H1 (cell line): ENCODE measurements at regions not wholly inside any gene's neighbourhood (a gene's known extent, or its start where the extent isn't known, plus 50 kb on each side); places are given as distances from the start of the nearest gene placed in this dataset.

Source experiments
- CTCF ChIA-PET: fragments of 300-600 bp; sonication (Branson Sonifier 250); formaldehyde crosslinking; loops from one replicate; lab custom pipeline; 2021; ENCODE audit not compliant: partially characterized antibody; lab: Charles Lee
- POLR2A ChIA-PET: fragments of 300-600 bp; sonication (Branson Sonifier 250); formaldehyde crosslinking; loops from one replicate; lab custom pipeline; 2021; ENCODE audit warnings: inconsistent platforms; ENCODE audit not compliant: partially characterized antibody; lab: Charles Lee
- DNase-seq, 2 experiments: peaks; one replicate each; pipeline versions ENCODE4 v3.0.0 to v3.0.0-alpha.2; 2010 to 2022; ENCODE audit warnings: low spot score in 2 of 2, low read depth in 1 of 2, mixed read lengths in 1 of 2
- FAIRE-seq: peaks from 2 replicates; lab custom pipeline; 2011; peaks lifted over from hg19 to GRCh38; lab: Jason Lieb, UNC
- H2AFZ ChIP-seq: 2 replicates; pipeline ENCODE4 v1.8.1; 2012; ENCODE audit warnings: low read length, inconsistent platforms
- H2AK5ac ChIP-seq: 2 replicates; pipeline ENCODE4 v1.6.1; 2013; ENCODE audit warnings: low read depth, low read length
- H2BK120ac ChIP-seq: replicated peaks from 2 replicates; pipeline ENCODE3; 2013; ENCODE audit warnings: low read depth, low read length, inconsistent platforms
- H2BK12ac ChIP-seq: 2 replicates; pipeline ENCODE4 v1.6.1; 2013; ENCODE audit warnings: low read depth, low read length
- H2BK15ac ChIP-seq: 2 replicates; pipeline ENCODE4 v1.6.1; 2013; ENCODE audit warnings: low read length
- H2BK20ac ChIP-seq: 2 replicates; pipeline ENCODE4 v1.6.1; 2013; ENCODE audit warnings: low read length
- H2BK5ac ChIP-seq: 2 replicates; pipeline ENCODE4 v1.6.1; 2013; ENCODE audit warnings: low read depth, low read length
- H3K14ac ChIP-seq: 2 replicates; pipeline ENCODE4 v1.6.1; 2013; ENCODE audit warnings: inconsistent platforms; ENCODE audit not compliant: insufficient read length
- H3K18ac ChIP-seq: 2 replicates; pipeline ENCODE4 v1.6.1; 2013; ENCODE audit warnings: low read length; ENCODE audit errors: extremely low read depth
- H3K23ac ChIP-seq: 2 replicates; pipeline ENCODE4 v1.6.1; 2013; ENCODE audit warnings: inconsistent platforms; ENCODE audit not compliant: insufficient read length
- H3K23me2 ChIP-seq: 2 replicates; pipeline ENCODE4 v1.6.1; 2013; ENCODE audit warnings: low read depth, low read length
- H3K27ac ChIP-seq: 2 replicates; pipeline ENCODE4 v1.6.1; 2011; ENCODE audit warnings: low read depth, low read length, inconsistent platforms
- H3K27me3 ChIP-seq, 4 experiments: replicated peaks in 1 of 4; 1 replicate in 1 of 4; 2 replicates in 3 of 4; pipeline versions ENCODE4 v1.6.1 to v1.8.1; 2011 to 2013; ENCODE audit warnings: low read length in 3 of 4, mild to moderate bottlenecking in 3 of 4, inconsistent platforms in 2 of 4, mixed read lengths in 2 of 4, moderate library complexity in 1 of 4; ENCODE audit not compliant: control insufficient read depth in 3 of 4, insufficient read depth in 3 of 4; ENCODE audit errors: extremely low read depth in 1 of 4
- H3K36me3 ChIP-seq, 4 experiments: 2 replicates each; pipeline versions ENCODE4 v1.6.1 to v1.8.1; 2011 to 2013; ENCODE audit warnings: mild to moderate bottlenecking in 4 of 4, low read length in 3 of 4, moderate library complexity in 2 of 4, control low read depth in 1 of 4, inconsistent platforms in 1 of 4; ENCODE audit not compliant: insufficient read depth in 4 of 4, control insufficient read depth in 2 of 4
- H3K4ac ChIP-seq: replicated peaks from 2 replicates; pipeline ENCODE3; 2013; ENCODE audit warnings: low read length, low read depth, mixed read lengths, inconsistent platforms; ENCODE audit not compliant: insufficient read length
- H3K4me1 ChIP-seq, 4 experiments: replicated peaks in 1 of 4; 1 replicate in 1 of 4; 2 replicates in 3 of 4; pipeline versions ENCODE4 v1.6.1 to v1.8.1; 2011 to 2013; ENCODE audit warnings: low read length in 3 of 4, inconsistent platforms in 2 of 4, mixed read lengths in 1 of 4; ENCODE audit not compliant: insufficient read depth in 4 of 4, control insufficient read depth in 3 of 4
- H3K4me2 ChIP-seq, 2 experiments: 2 replicates each; pipeline versions ENCODE4 v1.6.1 to v1.8.1; 2011 to 2013; ENCODE audit warnings: low read depth in 2 of 2, low read length in 2 of 2, control low read depth in 1 of 2, inconsistent platforms in 1 of 2, mild to moderate bottlenecking in 1 of 2; ENCODE audit not compliant: insufficient read depth in 1 of 2
- H3K4me3 ChIP-seq, 4 experiments: fragments of 200-600, 300-600 bp in 1 of 4; sonication (generic), shearing (Covaris generic), sonication (Bioruptor Twin) in 1 of 4; 2 replicates each; pipeline versions ENCODE4 v1.5.1 to v1.8.1; 2011 to 2016; ENCODE audit warnings: low read length in 4 of 4, low read depth in 3 of 4, control low read depth in 2 of 4, inconsistent platforms in 2 of 4, mild to moderate bottlenecking in 2 of 4, mixed read lengths in 1 of 4, moderate library complexity in 1 of 4; ENCODE audit not compliant: insufficient read depth in 2 of 4; ENCODE audit errors: extremely low read depth in 1 of 4
- H3K56ac ChIP-seq: replicated peaks from 2 replicates; pipeline ENCODE3; 2013; ENCODE audit warnings: low read depth, mild to moderate bottlenecking, mixed read lengths, low read length, inconsistent platforms; ENCODE audit not compliant: insufficient read length
- H3K79me1 ChIP-seq: 2 replicates; pipeline ENCODE4 v1.6.1; 2013; ENCODE audit warnings: low read depth, low read length, control low read depth
- H3K79me2 ChIP-seq, 2 experiments: 2 replicates each; pipeline versions ENCODE4 v1.6.1 to v1.8.1; 2012 to 2013; ENCODE audit warnings: low read length in 2 of 2, mild to moderate bottlenecking in 2 of 2, inconsistent platforms in 1 of 2; ENCODE audit not compliant: insufficient read depth in 2 of 2, control insufficient read depth in 1 of 2
- H3K9ac ChIP-seq, 4 experiments: replicated peaks in 1 of 4; 1 replicate in 1 of 4; 2 replicates in 3 of 4; pipeline versions ENCODE4 v1.6.1 to v1.8.1; 2011 to 2013; ENCODE audit warnings: low read depth in 3 of 4, low read length in 3 of 4, control low read depth in 2 of 4, mild to moderate bottlenecking in 2 of 4, moderate library complexity in 2 of 4, inconsistent platforms in 1 of 4; ENCODE audit errors: extremely low read depth in 1 of 4
- H3K9me3 ChIP-seq, 2 experiments: 2 replicates each; pipeline versions ENCODE4 v1.6.1 to v1.8.1; 2012 to 2013; ENCODE audit warnings: mild to moderate bottlenecking in 2 of 2, moderate library complexity in 2 of 2, control low read depth in 1 of 2, inconsistent platforms in 1 of 2, low read depth in 1 of 2, low read length in 1 of 2, mixed read lengths in 1 of 2; ENCODE audit not compliant: insufficient read depth in 2 of 2
- H4K20me1 ChIP-seq, 2 experiments: replicated peaks in 1 of 2; 2 replicates each; pipeline versions ENCODE3 to v1.8.1; 2011 to 2013; ENCODE audit warnings: inconsistent platforms in 2 of 2, low read length in 2 of 2, mild to moderate bottlenecking in 1 of 2; ENCODE audit not compliant: insufficient read depth in 2 of 2, control insufficient read depth in 1 of 2
- H4K5ac ChIP-seq: 2 replicates; pipeline ENCODE4 v1.6.1; 2013; ENCODE audit warnings: low read length, low read depth, mixed read lengths, inconsistent platforms; ENCODE audit not compliant: insufficient read length
- H4K8ac ChIP-seq: 2 replicates; pipeline ENCODE4 v1.8.0; 2013; ENCODE audit warnings: mild to moderate bottlenecking, moderate library complexity, low read length, inconsistent platforms; ENCODE audit not compliant: insufficient read depth; ENCODE audit errors: extremely low read depth
- H4K91ac ChIP-seq: replicated peaks from 2 replicates; pipeline ENCODE3; 2013; ENCODE audit warnings: low read length, mixed read lengths, inconsistent platforms; ENCODE audit not compliant: insufficient read length
- ASH2L ChIP-seq: fragments of 200-600, 300-600 bp; sonication (generic); IDR thresholded peaks from one replicate; pipeline ENCODE4 v1.7.1; 2017; ENCODE audit warnings: low read length
- CBX8 ChIP-seq: fragments of 300-800, 300-1000 bp; sonication (generic); IDR thresholded peaks from 2 replicates; pipeline ENCODE4 v1.7.1; 2016; ENCODE audit warnings: low read depth, low read length, borderline replicate concordance
- CREB1 ChIP-seq: IDR thresholded peaks from 2 replicates; pipeline ENCODE4 v1.6.1; 2012; ENCODE audit warnings: inconsistent platforms
- GTF2F1 ChIP-seq: IDR thresholded peaks from 2 replicates; pipeline ENCODE4 v1.6.1; 2012; ENCODE audit warnings: low read depth, low read length, improper control_type of control experiment, borderline replicate concordance
- HDAC2 ChIP-seq, 2 experiments: fragments of 300-600 bp in 1 of 2; sonication (generic) in 1 of 2; IDR thresholded peaks; 2 replicates each; pipeline ENCODE4 v1.6.1; 2011 to 2012; ENCODE audit warnings: low read depth in 2 of 2, low read length in 2 of 2, mild to moderate bottlenecking in 2 of 2, moderate library complexity in 2 of 2, borderline replicate concordance in 1 of 2, inconsistent platforms in 1 of 2
- HDAC6 ChIP-seq: IDR thresholded peaks from one replicate; pipeline ENCODE4 v1.7.1; 2012; ENCODE audit warnings: low read depth, mild to moderate bottlenecking, inconsistent platforms, low read length, moderate library complexity
- JUND ChIP-seq: IDR thresholded peaks from 2 replicates; pipeline ENCODE4 v1.6.1; 2011; ENCODE audit warnings: mild to moderate bottlenecking, improper control_type of control experiment, low read length
- KDM1A ChIP-seq: fragments of 200-600, 300-600 bp; sonication (generic); IDR thresholded peaks from 2 replicates; pipeline ENCODE4 v1.7.1; 2016; ENCODE audit warnings: mild to moderate bottlenecking, low read length, borderline replicate concordance
- MAFK ChIP-seq: IDR thresholded peaks from 2 replicates; pipeline ENCODE4 v1.6.1; 2012; ENCODE audit warnings: low read depth, mild to moderate bottlenecking, improper control_type of control experiment, low read length
- POU5F1 ChIP-seq: IDR thresholded peaks from 2 replicates; pipeline ENCODE4 v1.6.1; 2011; ENCODE audit warnings: low read depth, mild to moderate bottlenecking, low read length, moderate library complexity
- RXRA ChIP-seq: IDR thresholded peaks from 2 replicates; pipeline ENCODE4 v1.6.1; 2011; ENCODE audit warnings: low read depth, mild to moderate bottlenecking, low read length, moderate library complexity; ENCODE audit not compliant: insufficient read depth
- TBP ChIP-seq: IDR thresholded peaks from 2 replicates; pipeline ENCODE4 v1.6.1; 2011; ENCODE audit warnings: low read depth, low read length, improper control_type of control experiment
- YY1 ChIP-seq: IDR thresholded peaks from 2 replicates; pipeline ENCODE4 v1.6.1; 2011; ENCODE audit warnings: low read depth, mild to moderate bottlenecking, low read length
- WGBS, 2 experiments: shearing (Covaris generic) in 1 of 2; methylation state at CpG; one replicate each; pipeline versions ENCODE4 v1.1.6 to v1.1.7; 2013 to 2015; ENCODE audit warnings: low lambda C conversion rate in 2 of 2, mixed read lengths in 2 of 2, inconsistent platforms in 1 of 2, low coverage in 1 of 2, missing lambda C conversion rate in 1 of 2; ENCODE audit not compliant: insufficient replicate concordance in 2 of 2, insufficient coverage in 1 of 2, insufficient read length in 1 of 2; ENCODE audit errors: extremely low coverage in 1 of 2, missing lambda C conversion rate in 1 of 2; 5-methylcytosine and 5-hydroxymethylcytosine counted together
- TF ChIP-seq, protein P1 (sequence below): IDR thresholded peaks from 2 replicates; pipeline ENCODE4 v1.6.1; 2011; ENCODE audit warnings: low read depth, mild to moderate bottlenecking, low read length; ENCODE audit not compliant: insufficient read depth
- TF ChIP-seq, protein P2 (sequence below): IDR thresholded peaks from 2 replicates; pipeline ENCODE4 v1.6.1; 2012; ENCODE audit warnings: inconsistent platforms

DNA sequence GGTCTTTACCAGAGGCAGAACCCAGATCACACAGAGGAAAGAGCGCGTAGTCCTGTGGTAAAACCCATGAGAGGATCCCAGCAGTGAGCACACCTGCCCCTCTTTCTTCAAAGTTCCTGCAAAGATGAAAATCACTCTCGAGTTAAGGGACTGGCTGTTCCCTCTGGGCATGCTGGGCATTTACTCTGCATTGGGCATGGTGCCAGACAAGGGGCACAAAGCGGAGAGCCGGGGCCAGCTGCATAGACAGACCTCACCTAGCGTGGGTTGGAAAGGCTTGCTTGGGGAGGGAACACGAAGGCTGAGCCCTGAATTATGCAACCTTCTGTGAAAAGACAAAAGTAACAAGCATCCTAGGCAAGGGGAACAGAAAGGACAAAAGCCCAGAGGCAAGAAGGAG lies 120.0 kb upstream of the TCERG1L start:
- Histone ChIP-seq H2AFZ (no peak overlapping the region), H2BK5ac (no peak overlapping the region), H3K79me2 (no peaks in the 10 kb centered on the region), H3K4me1 (peaks cover 0 to 3% (median 2%) of the 10 kb centered on the region in 4 experiments; a peak in 2 of 7 replicates), H3K56ac (no peak overlapping the region), H3K4ac (no peak overlapping the region), H2BK120ac (no peak overlapping the region), H3K4me3 (no peak overlapping the region), H3K14ac (no peak overlapping the region), H3K4me2 (no peak overlapping the region), H3K27ac (no peak overlapping the region), H3K18ac (no peak overlapping the region), H2AK5ac (no peak overlapping the region), H2BK15ac (no peak overlapping the region), H3K9me3 (no peaks in the 10 kb centered on the region), H4K20me1 (no peaks in the 10 kb centered on the region), H3K36me3 (no peaks in the 10 kb centered on the region), H3K27me3 (no peaks in the 10 kb centered on the region), H3K23me2 (no peaks in the 10 kb centered on the region), H3K79me1 (no peaks in the 10 kb centered on the region), H3K9ac (no peak overlapping the region), H3K23ac (no peak overlapping the region), H4K8ac (no peak overlapping the region), H2BK12ac (no peak overlapping the region), H4K91ac (no peak overlapping the region), H2BK20ac (no peak overlapping the region), H4K5ac (no peak overlapping the region)
- WGBS, 2 experiments = 85% methylated on average over 7 of the region's 7 CpGs; no CpG with 5 or more reads in 1 of the 2 experiments
- no peak for DNase-seq
- FAIRE-seq = no peak
- ChIA-PET POLR2A (no interaction called here), CTCF (no interaction called here)
- no peak for TF ChIP-seq CBX8
- TF ChIP-seq, protein P1, sequence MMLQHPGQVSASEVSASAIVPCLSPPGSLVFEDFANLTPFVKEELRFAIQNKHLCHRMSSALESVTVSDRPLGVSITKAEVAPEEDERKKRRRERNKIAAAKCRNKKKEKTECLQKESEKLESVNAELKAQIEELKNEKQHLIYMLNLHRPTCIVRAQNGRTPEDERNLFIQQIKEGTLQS = no peak
- TF ChIP-seq ASH2L = no peak
- TF ChIP-seq, protein P2, sequence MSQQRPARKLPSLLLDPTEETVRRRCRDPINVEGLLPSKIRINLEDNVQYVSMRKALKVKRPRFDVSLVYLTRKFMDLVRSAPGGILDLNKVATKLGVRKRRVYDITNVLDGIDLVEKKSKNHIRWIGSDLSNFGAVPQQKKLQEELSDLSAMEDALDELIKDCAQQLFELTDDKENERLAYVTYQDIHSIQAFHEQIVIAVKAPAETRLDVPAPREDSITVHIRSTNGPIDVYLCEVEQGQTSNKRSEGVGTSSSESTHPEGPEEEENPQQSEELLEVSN = no peak
- no peak for TF ChIP-seq RXRA
- TF ChIP-seq POU5F1 = no peak
- TF ChIP-seq HDAC2 (IDR thresholded peaks at IDR 0.05; ENCODE audit: borderline replicate concordance in 1 of 2, low read depth in 2 of 2, low read length in 2 of 2) = no peak
- TF ChIP-seq TBP = no peak
- TF ChIP-seq KDM1A = no peak
- no peak for TF ChIP-seq CREB1
- no peak for TF ChIP-seq GTF2F1
- no peak for TF ChIP-seq MAFK
- TF ChIP-seq HDAC6 = no peak
- TF ChIP-seq JUND = no peak
- TF ChIP-seq YY1 = no peak
